Gastroesophageal sphincter (tissue), 3 donors: ENCODE measurements at regions not wholly inside any gene's neighbourhood (a gene's known extent, or its start where the extent isn't known, plus 50 kb on each side); places are given as distances from the start of the nearest gene placed in this dataset.

Source experiments
- POLR2A ChIP-seq, 2 donors: fragments of 450-650 bp; IDR thresholded peaks; one replicate each; pipeline ENCODE4 v1.6.1; 2017; ENCODE audit warnings: antibody characterized with exemption in 2 of 2, mild to moderate bottlenecking in 2 of 2, moderate library complexity in 1 of 2
- TF ChIP-seq, protein P1 (sequence below), 4 experiments: fragments of 200-600 bp in 2 of 4; fragments of 450-650 bp in 2 of 4; sonication (generic) in 1 of 4; IDR thresholded peaks; one replicate each; pipeline ENCODE4 v1.5.1; 2017 to 2019; ENCODE audit warnings: antibody characterized with exemption in 4 of 4, mild to moderate bottlenecking in 2 of 4, moderate library complexity in 2 of 4

DNA sequence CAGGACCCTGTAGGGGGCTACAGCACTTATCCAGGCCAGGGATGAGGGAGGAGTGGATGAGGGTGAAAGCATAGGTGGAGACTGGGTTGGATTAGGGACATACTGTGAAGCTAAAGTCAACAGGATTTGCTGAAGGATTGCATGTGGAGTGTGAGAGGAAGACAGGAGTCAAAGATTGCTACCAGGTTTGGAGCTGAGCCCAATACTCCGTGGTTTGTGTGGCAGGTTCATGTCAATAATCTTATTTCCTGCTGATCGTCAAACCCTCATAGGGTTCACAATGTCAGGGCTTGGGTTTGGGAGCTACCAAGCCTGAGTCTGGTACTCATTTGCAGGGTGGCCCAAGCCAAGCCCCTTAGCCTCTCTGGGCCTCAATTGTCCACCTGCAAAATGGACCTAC is 77.1 kb upstream of the PLXNC1 start:
- no peak for TF ChIP-seq POLR2A (IDR thresholded peaks at IDR 0.05)
- TF ChIP-seq, protein P1, sequence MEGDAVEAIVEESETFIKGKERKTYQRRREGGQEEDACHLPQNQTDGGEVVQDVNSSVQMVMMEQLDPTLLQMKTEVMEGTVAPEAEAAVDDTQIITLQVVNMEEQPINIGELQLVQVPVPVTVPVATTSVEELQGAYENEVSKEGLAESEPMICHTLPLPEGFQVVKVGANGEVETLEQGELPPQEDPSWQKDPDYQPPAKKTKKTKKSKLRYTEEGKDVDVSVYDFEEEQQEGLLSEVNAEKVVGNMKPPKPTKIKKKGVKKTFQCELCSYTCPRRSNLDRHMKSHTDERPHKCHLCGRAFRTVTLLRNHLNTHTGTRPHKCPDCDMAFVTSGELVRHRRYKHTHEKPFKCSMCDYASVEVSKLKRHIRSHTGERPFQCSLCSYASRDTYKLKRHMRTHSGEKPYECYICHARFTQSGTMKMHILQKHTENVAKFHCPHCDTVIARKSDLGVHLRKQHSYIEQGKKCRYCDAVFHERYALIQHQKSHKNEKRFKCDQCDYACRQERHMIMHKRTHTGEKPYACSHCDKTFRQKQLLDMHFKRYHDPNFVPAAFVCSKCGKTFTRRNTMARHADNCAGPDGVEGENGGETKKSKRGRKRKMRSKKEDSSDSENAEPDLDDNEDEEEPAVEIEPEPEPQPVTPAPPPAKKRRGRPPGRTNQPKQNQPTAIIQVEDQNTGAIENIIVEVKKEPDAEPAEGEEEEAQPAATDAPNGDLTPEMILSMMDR (IDR thresholded peaks at IDR 0.05), result no peak
